Astrocyte (in vitro differentiated cells and primary cell): ENCODE measurements at regions not wholly inside any gene's neighbourhood (a gene's known extent, or its start where the extent isn't known, plus 50 kb on each side); places are given as distances from the start of the nearest gene placed in this dataset.

Experiments
- EZH2 ChIP-seq: IDR thresholded peaks from 2 replicates; pipeline ENCODE4 v1.6.1; 2012; ENCODE audit warnings: mild to moderate bottlenecking, low read length, inconsistent platforms; ENCODE audit not compliant: insufficient read depth
- TF ChIP-seq, protein P1 (sequence below): IDR thresholded peaks from 2 replicates; pipeline ENCODE4 v1.5.1; 2011; ENCODE audit warnings: low read depth, mild to moderate bottlenecking, inconsistent platforms, low read length, moderate library complexity; ENCODE audit not compliant: insufficient read depth

GRCh38 chr1:34361121-34361520, 184.4 kb downstream of the C1orf94 start:
- TF ChIP-seq, protein P1, sequence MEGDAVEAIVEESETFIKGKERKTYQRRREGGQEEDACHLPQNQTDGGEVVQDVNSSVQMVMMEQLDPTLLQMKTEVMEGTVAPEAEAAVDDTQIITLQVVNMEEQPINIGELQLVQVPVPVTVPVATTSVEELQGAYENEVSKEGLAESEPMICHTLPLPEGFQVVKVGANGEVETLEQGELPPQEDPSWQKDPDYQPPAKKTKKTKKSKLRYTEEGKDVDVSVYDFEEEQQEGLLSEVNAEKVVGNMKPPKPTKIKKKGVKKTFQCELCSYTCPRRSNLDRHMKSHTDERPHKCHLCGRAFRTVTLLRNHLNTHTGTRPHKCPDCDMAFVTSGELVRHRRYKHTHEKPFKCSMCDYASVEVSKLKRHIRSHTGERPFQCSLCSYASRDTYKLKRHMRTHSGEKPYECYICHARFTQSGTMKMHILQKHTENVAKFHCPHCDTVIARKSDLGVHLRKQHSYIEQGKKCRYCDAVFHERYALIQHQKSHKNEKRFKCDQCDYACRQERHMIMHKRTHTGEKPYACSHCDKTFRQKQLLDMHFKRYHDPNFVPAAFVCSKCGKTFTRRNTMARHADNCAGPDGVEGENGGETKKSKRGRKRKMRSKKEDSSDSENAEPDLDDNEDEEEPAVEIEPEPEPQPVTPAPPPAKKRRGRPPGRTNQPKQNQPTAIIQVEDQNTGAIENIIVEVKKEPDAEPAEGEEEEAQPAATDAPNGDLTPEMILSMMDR: no peak
- no peak for TF ChIP-seq EZH2
